ENCODE measurements at regions not wholly inside any gene's neighbourhood (a gene's known extent, or its start where the extent isn't known, plus 50 kb on each side); places are given as distances from the start of the nearest gene placed in this dataset.

- no peak for DNase-seq (ENCODE audit: low read depth)
Measured at GRCh38 chr17:74018115-74018514, 185.4 kb upstream of the RPL38 start.

- DNase-seq (ENCODE audit: low read depth), result no peak
Measured at GRCh38 chr17:74019271-74019670, 184.2 kb upstream of the RPL38 start.

- no peak for DNase-seq (ENCODE audit: low read depth)
Measured at GRCh38 chr17:74019860-74020259, 183.6 kb upstream of the RPL38 start.

GRCh38 chr17:74020522-74020921, 183.0 kb upstream of the RPL38 start:
- no peak for DNase-seq (ENCODE audit: low read depth)

- DNase-seq (ENCODE audit: low read depth), result no peak
Measured at GRCh38 chr17:74024871-74025531, 178.5 kb upstream of the RPL38 start.

GRCh38 chr17:74027444-74027843, 176.0 kb upstream of the RPL38 start:
- DNase-seq (ENCODE audit: low read depth), result no peak

- DNase-seq (ENCODE audit: low read depth), result no peak
Measured at GRCh38 chr17:74028354-74029116, 174.9 kb upstream of the RPL38 start.

GRCh38 chr17:74031316-74032090, 172.0 kb upstream of the RPL38 start:
- no peak for DNase-seq (ENCODE audit: low read depth)

- no peak for DNase-seq (ENCODE audit: low read depth)
Measured at GRCh38 chr17:74032222-74032621, 171.3 kb upstream of the RPL38 start.

- no peak for DNase-seq (ENCODE audit: low read depth)
Measured at GRCh38 chr17:74037320-74037719, 166.2 kb upstream of the RPL38 start.

GRCh38 chr17:74040291-74040690, 163.2 kb upstream of the RPL38 start:
- DNase-seq (ENCODE audit: low read depth), result no peak

- DNase-seq (ENCODE audit: low read depth), result no peak
Measured at GRCh38 chr17:74040729-74041128, 162.7 kb upstream of the RPL38 start.

GRCh38 chr17:74041869-74042640, 161.4 kb upstream of the RPL38 start:
- no peak for DNase-seq (ENCODE audit: low read depth)

GRCh38 chr17:74042744-74043486, 160.6 kb upstream of the RPL38 start:
- DNase-seq (ENCODE audit: low read depth), result no peak

GRCh38 chr17:74043976-74044375, 159.5 kb upstream of the RPL38 start:
- DNase-seq (ENCODE audit: low read depth), result no peak

- DNase-seq (ENCODE audit: low read depth), result no peak
Measured at GRCh38 chr17:74045608-74046280, 157.7 kb upstream of the RPL38 start.

GRCh38 chr17:74049167-74049966, 154.1 kb upstream of the RPL38 start:
- DNase-seq (ENCODE audit: low read depth), result no peak

- DNase-seq (ENCODE audit: low read depth), result no peak
Measured at GRCh38 chr17:74049967-74050458, 153.5 kb upstream of the RPL38 start.

- DNase-seq (ENCODE audit: low read depth), result no peak
Measured at GRCh38 chr17:74051348-74051747, 152.1 kb upstream of the RPL38 start.

Measured in stimulated activated CD8-positive, alpha-beta memory T cell treated with anti-CD3 and anti-CD28 coated beads, Interleukin-12 subunit alpha, Interleukin-12 subunit beta, amount 100 ng/mL, for 1 hour (primary cell).